ENCODE measurements at regions not wholly inside any gene's neighbourhood (a gene's known extent, or its start where the extent isn't known, plus 50 kb on each side); places are given as distances from the start of the nearest gene placed in this dataset.

- TF ChIP-seq POLR2AphosphoS5 (IDR thresholded peaks at IDR 0.05) (no peak), CTCF (IDR thresholded peaks at IDR 0.05) (no peak), POLR2A (IDR thresholded peaks at IDR 0.05) (no peak)
- no peaks in the 10 kb centered on the region for H3K9me3 ChIP-seq
- DNase-seq (ENCODE audit: low spot score): no peak
- H3K27ac ChIP-seq: no peak overlapping the region
- no peaks in the 10 kb centered on the region for H3K27me3 ChIP-seq (replicated peaks; ENCODE audit: insufficient read depth)
- no peak overlapping the region for H3K4me3 ChIP-seq
- WGBS: 56% methylated on average over 11 of the region's 11 CpGs
- H3K36me3 ChIP-seq: no peaks in the 10 kb centered on the region
- H3K4me1 ChIP-seq (replicated peaks): no peaks in the 10 kb centered on the region
- intact Hi-C loops (cut with DNase I): no loop called here
Measured at GRCh38 chr9:120214332-120214731, 365.6 kb downstream of the CDK5RAP2 start.

GRCh38 chr9:120212853-120213200 is 367.1 kb downstream of the CDK5RAP2 start:
- TF ChIP-seq POLR2AphosphoS5 (IDR thresholded peaks at IDR 0.05) (no peak), CTCF (IDR thresholded peaks at IDR 0.05) (no peak), POLR2A (IDR thresholded peaks at IDR 0.05) (no peak)
- H3K4me1 ChIP-seq (replicated peaks): no peaks in the 10 kb centered on the region
- DNase-seq (ENCODE audit: low spot score): no peak
- no peaks in the 10 kb centered on the region for H3K27me3 ChIP-seq (replicated peaks; ENCODE audit: insufficient read depth)
- WGBS: 43% methylated on average over 5 of the region's 5 CpGs
- H3K27ac ChIP-seq: no peak overlapping the region
- H3K9me3 ChIP-seq: no peaks in the 10 kb centered on the region
- H3K36me3 ChIP-seq: no peaks in the 10 kb centered on the region
- intact Hi-C loops (cut with DNase I): no loop called here
- no peak overlapping the region for H3K4me3 ChIP-seq

GRCh38 chr9:120212153-120212852 is 367.7 kb downstream of the CDK5RAP2 start:
- no peaks in the 10 kb centered on the region for H3K27me3 ChIP-seq (replicated peaks; ENCODE audit: insufficient read depth)
- TF ChIP-seq POLR2A (IDR thresholded peaks at IDR 0.05): no peak
- TF ChIP-seq POLR2AphosphoS5 (IDR thresholded peaks at IDR 0.05): no peak
- no peak for TF ChIP-seq CTCF (IDR thresholded peaks at IDR 0.05)
- intact Hi-C loops (cut with DNase I): no loop called here
- no peaks in the 10 kb centered on the region for H3K36me3 ChIP-seq
- no peak for DNase-seq (ENCODE audit: low spot score)
- H3K4me1 ChIP-seq (replicated peaks): no peaks in the 10 kb centered on the region
- 49% methylated on average over 2 of the region's 2 CpGs for WGBS
- H3K4me3 ChIP-seq: no peak overlapping the region
- H3K27ac ChIP-seq: no peak overlapping the region
- H3K9me3 ChIP-seq: no peaks in the 10 kb centered on the region

- no peaks in the 10 kb centered on the region for H3K4me1 ChIP-seq (replicated peaks)
- no peak for TF ChIP-seq CTCF (IDR thresholded peaks at IDR 0.05)
- TF ChIP-seq POLR2A (IDR thresholded peaks at IDR 0.05): no peak
- no peak for TF ChIP-seq POLR2AphosphoS5 (IDR thresholded peaks at IDR 0.05)
- H3K4me3 ChIP-seq: no peak overlapping the region
- no peaks in the 10 kb centered on the region for H3K9me3 ChIP-seq
- H3K27ac ChIP-seq: no peak overlapping the region
- intact Hi-C loops (cut with DNase I): no loop called here
- 71% methylated on average over 4 of the region's 4 CpGs for WGBS
- no peaks in the 10 kb centered on the region for H3K36me3 ChIP-seq
- DNase-seq (ENCODE audit: low spot score): no peak
- H3K27me3 ChIP-seq (replicated peaks; ENCODE audit: insufficient read depth): no peaks in the 10 kb centered on the region
Measured at GRCh38 chr9:120210274-120210673, 369.7 kb downstream of the CDK5RAP2 start.

GRCh38 chr9:120202856-120203654 is 376.9 kb downstream of the CDK5RAP2 start:
- no peaks in the 10 kb centered on the region for H3K27me3 ChIP-seq (replicated peaks; ENCODE audit: insufficient read depth)
- H3K4me3 ChIP-seq: no peak overlapping the region
- WGBS: 81% methylated on average over 11 of the region's 11 CpGs
- no peaks in the 10 kb centered on the region for H3K9me3 ChIP-seq
- H3K27ac ChIP-seq: no peak overlapping the region
- DNase-seq (ENCODE audit: low spot score): no peak
- no peaks in the 10 kb centered on the region for H3K4me1 ChIP-seq (replicated peaks)
- no peaks in the 10 kb centered on the region for H3K36me3 ChIP-seq
- intact Hi-C loops (cut with DNase I): no loop called here
- no peak for TF ChIP-seq POLR2A (IDR thresholded peaks at IDR 0.05)
- TF ChIP-seq CTCF (IDR thresholded peaks at IDR 0.05): no peak
- no peak for TF ChIP-seq POLR2AphosphoS5 (IDR thresholded peaks at IDR 0.05)
